NCI-H446 (cell line): ENCODE measurements at regions not wholly inside any gene's neighbourhood (a gene's known extent, or its start where the extent isn't known, plus 50 kb on each side); places are given as distances from the start of the nearest gene placed in this dataset.

ENCODE experiments used
- DNase-seq, 2 experiments: peaks; one replicate each; lab custom pipeline; 2025; lab: John Stamatoyannopoulos, UW

- DNase-seq = no peak
These were observed 97.9 kb upstream of the PALS2 start for GRCh38 chr7:24475166-24475961.

- no peak for DNase-seq
These were observed 97.0 kb upstream of the PALS2 start for GRCh38 chr7:24476227-24476626.

- no peak for DNase-seq
These were observed 95.7 kb upstream of the PALS2 start for GRCh38 chr7:24477398-24478136.

GRCh38 chr7:24478137-24478655 is 95.1 kb upstream of the PALS2 start:
- DNase-seq = no peak

GRCh38 chr7:24480501-24480900 is 92.8 kb upstream of the PALS2 start:
- no peak for DNase-seq

GRCh38 chr7:24483804-24484203 is 89.4 kb upstream of the PALS2 start:
- DNase-seq = no peak

- DNase-seq = no peak
These were observed 80.7 kb upstream of the PALS2 start for GRCh38 chr7:24492576-24492975.

- DNase-seq = no peak
These were observed 78.4 kb upstream of the PALS2 start for GRCh38 chr7:24494832-24495231.

GRCh38 chr7:24496036-24496435 is 77.2 kb upstream of the PALS2 start:
- no peak for DNase-seq

- no peak for DNase-seq
These were observed 74.8 kb upstream of the PALS2 start for GRCh38 chr7:24498439-24498838.

- no peak for DNase-seq
These were observed 73.4 kb upstream of the PALS2 start for GRCh38 chr7:24499871-24500270.

- DNase-seq = no peak
These were observed 72.7 kb upstream of the PALS2 start for GRCh38 chr7:24500599-24500998.

GRCh38 chr7:24501009-24501408 is 72.2 kb upstream of the PALS2 start:
- no peak for DNase-seq

GRCh38 chr7:24501443-24502134 is 71.7 kb upstream of the PALS2 start:
- DNase-seq = no peak

- DNase-seq = no peak
These were observed 71.1 kb upstream of the PALS2 start for GRCh38 chr7:24502135-24502488.

GRCh38 chr7:24503506-24503905 is 69.7 kb upstream of the PALS2 start:
- DNase-seq = no peak

GRCh38 chr7:24504040-24504439 is 69.2 kb upstream of the PALS2 start:
- DNase-seq = no peak

- no peak for DNase-seq
These were observed 68.4 kb upstream of the PALS2 start for GRCh38 chr7:24504836-24505235.

- no peak for DNase-seq
These were observed 67.3 kb upstream of the PALS2 start for GRCh38 chr7:24505968-24506367.

GRCh38 chr7:24508316-24508715 is 64.9 kb upstream of the PALS2 start:
- DNase-seq = no peak

- DNase-seq = no peak
These were observed 62.5 kb upstream of the PALS2 start for GRCh38 chr7:24510759-24511158.

- DNase-seq = no peak
These were observed 56.1 kb upstream of the PALS2 start for GRCh38 chr7:24517166-24517565.
